SK-N-MC (cell line): ENCODE measurements at regions not wholly inside any gene's neighbourhood (a gene's known extent, or its start where the extent isn't known, plus 50 kb on each side); places are given as distances from the start of the nearest gene placed in this dataset.

ENCODE experiments used
- EZH2 ChIP-seq: fragments of 200-600 bp; sonication (generic); IDR thresholded peaks from one replicate; pipeline ENCODE4 v1.6.1; 2017; ENCODE audit warnings: antibody characterized with exemption
- POLR2AphosphoS5 ChIP-seq: IDR thresholded peaks from 2 replicates; pipeline ENCODE4 v1.6.1; 2012; ENCODE audit warnings: mild to moderate bottlenecking, low read depth, low read length, borderline replicate concordance

DNA sequence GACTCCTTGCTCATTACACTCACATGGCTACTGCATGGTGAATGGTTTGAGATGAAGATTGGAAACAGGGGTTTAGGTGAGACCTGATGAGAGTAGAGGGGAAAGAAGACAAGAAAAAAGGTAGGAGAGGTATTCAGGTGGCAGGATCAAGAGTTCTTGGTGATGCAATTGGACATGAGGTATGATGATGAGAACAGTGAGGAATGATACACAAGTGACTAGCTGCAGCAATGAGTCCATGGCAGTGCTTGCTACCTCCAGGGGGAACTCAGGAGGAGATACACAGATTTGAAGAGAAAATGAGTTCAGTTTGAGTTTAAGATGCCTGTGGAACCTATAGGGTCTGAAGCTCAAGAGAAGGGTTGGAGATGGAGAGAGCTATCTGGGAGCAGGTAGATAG, 62.1 kb upstream of the NFE2L2 start:
- TF ChIP-seq POLR2AphosphoS5 = no peak
- TF ChIP-seq EZH2 = no peak
